Fibroblast of skin of back (primary cell): ENCODE measurements at regions not wholly inside any gene's neighbourhood (a gene's known extent, or its start where the extent isn't known, plus 50 kb on each side); places are given as distances from the start of the nearest gene placed in this dataset.

ENCODE experiments used
- DNase-seq: peaks from one replicate; pipeline ENCODE4 v3.0.0-alpha.2; 2013

GRCh38 chr2:199707593-199708185, 143.3 kb downstream of the FTCDNL1 start:
- DNase-seq, result no peak

GRCh38 chr2:199705538-199705937, 145.5 kb downstream of the FTCDNL1 start:
- no peak for DNase-seq

- peak; percentile 11 for DNase-seq
Measured at GRCh38 chr2:199704358-199705238, 146.4 kb downstream of the FTCDNL1 start.

- no peak for DNase-seq
Measured at GRCh38 chr2:199703199-199703598, 147.8 kb downstream of the FTCDNL1 start.

GRCh38 chr2:199697469-199697868, 153.5 kb downstream of the FTCDNL1 start:
- DNase-seq, result no peak

GRCh38 chr2:199696048-199696447, 154.9 kb downstream of the FTCDNL1 start:
- no peak for DNase-seq

GRCh38 chr2:199693861-199694260, 157.1 kb downstream of the FTCDNL1 start:
- DNase-seq, result no peak

GRCh38 chr2:199692489-199692888, 158.5 kb downstream of the FTCDNL1 start:
- no peak for DNase-seq

- no peak for DNase-seq
Measured at GRCh38 chr2:199690225-199690624, 160.8 kb downstream of the FTCDNL1 start.

GRCh38 chr2:199685669-199686068, 165.3 kb downstream of the FTCDNL1 start:
- no peak for DNase-seq

GRCh38 chr2:199684832-199685231, 166.2 kb downstream of the FTCDNL1 start:
- no peak for DNase-seq

GRCh38 chr2:199684168-199684567, 166.8 kb downstream of the FTCDNL1 start:
- no peak for DNase-seq

GRCh38 chr2:199682001-199682400, 169.0 kb downstream of the FTCDNL1 start:
- no peak for DNase-seq

- no peak for DNase-seq
Measured at GRCh38 chr2:199680482-199680881, 170.5 kb downstream of the FTCDNL1 start.

- no peak for DNase-seq
Measured at GRCh38 chr2:199679883-199680282, 171.1 kb downstream of the FTCDNL1 start.

- no peak for DNase-seq
Measured at GRCh38 chr2:199677881-199678280, 173.1 kb downstream of the FTCDNL1 start.

- no peak for DNase-seq
Measured at GRCh38 chr2:199668645-199669044, 182.3 kb downstream of the FTCDNL1 start.

- DNase-seq, result no peak
Measured at GRCh38 chr2:199663157-199663556, 187.8 kb downstream of the FTCDNL1 start.

- DNase-seq, result peak; percentile 15
Measured at GRCh38 chr2:199662255-199662654, 188.7 kb downstream of the FTCDNL1 start.

GRCh38 chr2:199660167-199660566, 190.8 kb downstream of the FTCDNL1 start:
- no peak for DNase-seq

- peak; percentile 47 for DNase-seq
Measured at GRCh38 chr2:199659207-199659606, 191.8 kb downstream of the FTCDNL1 start.

GRCh38 chr2:199646439-199646838, 188.7 kb upstream of the SATB2 start:
- DNase-seq, result no peak

GRCh38 chr2:199631129-199631528, 173.4 kb upstream of the SATB2 start:
- DNase-seq, result no peak

- DNase-seq, result no peak
Measured at GRCh38 chr2:199629301-199629700, 171.6 kb upstream of the SATB2 start.
